OCI-LY3 (cell line): ENCODE measurements at regions not wholly inside any gene's neighbourhood (a gene's known extent, or its start where the extent isn't known, plus 50 kb on each side); places are given as distances from the start of the nearest gene placed in this dataset.

Source experiments
- H2AFZ ChIP-seq: fragments of 200-600, 300-600 bp; shearing (Covaris generic); 2 replicates; pipeline ENCODE4 v1.6.0; 2014; ENCODE audit warnings: antibody characterized with exemption, low read depth, low read length
- H3K27ac ChIP-seq: fragments of 200-600, 300-600 bp; sonication (generic); 2 replicates; pipeline ENCODE4 v1.5.1; 2014; ENCODE audit warnings: mild to moderate bottlenecking, low read length, moderate library complexity, mixed read lengths
- H3K27me3 ChIP-seq: fragments of 200-600, 300-600 bp; sonication (generic); 2 replicates; pipeline ENCODE4 v1.6.1; 2014; ENCODE audit warnings: low read depth, low read length, mixed read lengths
- H3K36me3 ChIP-seq: fragments of 200-600, 300-600 bp; sonication (generic); replicated peaks from 2 replicates; pipeline ENCODE3; 2014; ENCODE audit warnings: low read depth, low read length, mixed read lengths
- H3K4me1 ChIP-seq: fragments of 300-600, 200-600 bp; sonication (generic); 2 replicates; pipeline ENCODE4 v1.6.1; 2014; ENCODE audit warnings: low read length, mixed read lengths
- H3K4me2 ChIP-seq: fragments of 200-600, 300-600 bp; sonication (generic); 2 replicates; pipeline ENCODE4 v1.6.1; 2014; ENCODE audit warnings: low read length, mixed read lengths
- H3K4me3 ChIP-seq: fragments of 300-600, 200-600 bp; sonication (generic); 2 replicates; pipeline ENCODE4 v1.5.1; 2014; ENCODE audit warnings: antibody characterized with exemption, mild to moderate bottlenecking, low read length, moderate library complexity
- H3K79me2 ChIP-seq: fragments of 300-600, 200-600 bp; shearing (Covaris generic); 2 replicates; pipeline ENCODE4 v1.6.1; 2014; ENCODE audit warnings: mild to moderate bottlenecking, low read length, mixed read lengths
- H3K9ac ChIP-seq: fragments of 300-600, 200-600 bp; shearing (Covaris generic); 2 replicates; pipeline ENCODE4 v1.6.0; 2014; ENCODE audit warnings: mild to moderate bottlenecking, low read length, moderate library complexity
- H3K9me3 ChIP-seq: fragments of 200-600, 300-600 bp; shearing (Covaris generic); 2 replicates; pipeline ENCODE4 v1.6.1; 2014; ENCODE audit warnings: low read length, mixed read lengths; ENCODE audit not compliant: insufficient read depth
- H4K20me1 ChIP-seq: fragments of 200-600, 300-600 bp; sonication (generic); 2 replicates; pipeline ENCODE4 v1.6.1; 2016; ENCODE audit warnings: low read length, mixed read lengths; ENCODE audit not compliant: insufficient read depth
- EZH2phosphoT487 ChIP-seq: fragments of 200-600 bp; shearing (Covaris generic); IDR thresholded peaks from 2 replicates; pipeline ENCODE4 v1.6.1; 2018; ENCODE audit warnings: antibody characterized with exemption, mixed run types, low read depth
- TF ChIP-seq, protein P1 (sequence below): fragments of 200-600, 300-600 bp; sonication (generic); IDR thresholded peaks from 2 replicates; pipeline ENCODE4 v1.5.1; 2014; ENCODE audit warnings: antibody characterized with exemption, low read length, low read depth

GRCh38 chr3:43883729-43884396 lies 193.1 kb downstream of the ABHD5 start:
- Histone ChIP-seq H3K4me1 (peaks cover 15% of the 10 kb centered on the region), H3K36me3 (no peaks in the 10 kb centered on the region), H3K79me2 (no peaks in the 10 kb centered on the region), H3K27me3 (peaks cover 9% of the 10 kb centered on the region; the same call in 1 of the 2 replicates), H2AFZ (no peak overlapping the region), H3K4me3 (no peak overlapping the region), H3K9me3 (no peaks in the 10 kb centered on the region), H3K27ac (no peak overlapping the region), H4K20me1 (no peaks in the 10 kb centered on the region), H3K4me2 (no peak overlapping the region), H3K9ac (no peak overlapping the region)
- no peak for TF ChIP-seq EZH2phosphoT487
- TF ChIP-seq, protein P1, sequence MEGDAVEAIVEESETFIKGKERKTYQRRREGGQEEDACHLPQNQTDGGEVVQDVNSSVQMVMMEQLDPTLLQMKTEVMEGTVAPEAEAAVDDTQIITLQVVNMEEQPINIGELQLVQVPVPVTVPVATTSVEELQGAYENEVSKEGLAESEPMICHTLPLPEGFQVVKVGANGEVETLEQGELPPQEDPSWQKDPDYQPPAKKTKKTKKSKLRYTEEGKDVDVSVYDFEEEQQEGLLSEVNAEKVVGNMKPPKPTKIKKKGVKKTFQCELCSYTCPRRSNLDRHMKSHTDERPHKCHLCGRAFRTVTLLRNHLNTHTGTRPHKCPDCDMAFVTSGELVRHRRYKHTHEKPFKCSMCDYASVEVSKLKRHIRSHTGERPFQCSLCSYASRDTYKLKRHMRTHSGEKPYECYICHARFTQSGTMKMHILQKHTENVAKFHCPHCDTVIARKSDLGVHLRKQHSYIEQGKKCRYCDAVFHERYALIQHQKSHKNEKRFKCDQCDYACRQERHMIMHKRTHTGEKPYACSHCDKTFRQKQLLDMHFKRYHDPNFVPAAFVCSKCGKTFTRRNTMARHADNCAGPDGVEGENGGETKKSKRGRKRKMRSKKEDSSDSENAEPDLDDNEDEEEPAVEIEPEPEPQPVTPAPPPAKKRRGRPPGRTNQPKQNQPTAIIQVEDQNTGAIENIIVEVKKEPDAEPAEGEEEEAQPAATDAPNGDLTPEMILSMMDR = no peak

- Histone ChIP-seq H3K27ac (no peak overlapping the region), H3K4me2 (no peak overlapping the region)
Observed at GRCh38 chr3:43884581-43884980, 193.8 kb downstream of the ABHD5 start.

GRCh38 chr3:43885908-43886618 lies 195.3 kb downstream of the ABHD5 start:
- no peaks in the 10 kb centered on the region for H3K79me2 ChIP-seq
- TF ChIP-seq, protein P1 = no peak
- no peak for TF ChIP-seq EZH2phosphoT487
- no peak overlapping the region for H3K4me2 ChIP-seq
- H3K4me3 ChIP-seq = no peak overlapping the region
- no peak overlapping the region for H3K9ac ChIP-seq
- H3K36me3 ChIP-seq = no peaks in the 10 kb centered on the region
- no peaks in the 10 kb centered on the region for H4K20me1 ChIP-seq
- H3K9me3 ChIP-seq = no peaks in the 10 kb centered on the region
- H3K4me1 ChIP-seq = peaks cover 2% of the 10 kb centered on the region; the same call in 1 of the 2 replicates
- H2AFZ ChIP-seq = no peak overlapping the region
- H3K27ac ChIP-seq = no peak overlapping the region
- peaks cover 5% of the 10 kb centered on the region; the same call in 1 of the 2 replicates for H3K27me3 ChIP-seq

More at GRCh38 chr3:43884581-43884980, 193.8 kb downstream of the ABHD5 start:
- H3K36me3 ChIP-seq = no peaks in the 10 kb centered on the region
- TF ChIP-seq, protein P1 = no peak
- TF ChIP-seq EZH2phosphoT487 = no peak
- H2AFZ ChIP-seq = no peak overlapping the region
- no peak overlapping the region for H3K4me3 ChIP-seq
- peaks cover 9% of the 10 kb centered on the region; the same call in 1 of the 2 replicates for H3K27me3 ChIP-seq
- no peaks in the 10 kb centered on the region for H3K9me3 ChIP-seq
- peaks cover 8% of the 10 kb centered on the region; the same call in 1 of the 2 replicates for H3K4me1 ChIP-seq
- H4K20me1 ChIP-seq = no peaks in the 10 kb centered on the region
- no peaks in the 10 kb centered on the region for H3K79me2 ChIP-seq
- H3K9ac ChIP-seq = no peak overlapping the region

DNA sequence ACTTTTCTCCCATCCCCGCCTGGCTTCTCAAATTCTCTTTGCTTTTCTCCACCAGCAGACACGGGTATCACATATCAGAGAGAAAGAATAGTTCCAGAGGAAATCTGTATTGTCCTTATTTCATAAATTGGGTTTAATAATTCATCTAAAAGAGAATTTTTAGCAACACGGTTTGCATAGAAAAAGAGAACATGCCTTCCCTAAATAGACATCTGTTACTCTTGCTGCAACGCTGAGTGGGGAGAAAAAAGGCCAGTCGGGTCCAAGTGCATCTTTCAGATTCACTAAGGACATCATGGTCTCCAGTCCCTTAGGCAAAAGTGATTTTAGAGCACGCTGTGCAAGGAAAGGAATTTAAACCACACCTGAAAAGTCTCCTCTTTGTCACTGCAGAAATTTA lies 201.3 kb downstream of the ABHD5 start:
- H3K4me1 ChIP-seq = peaks cover 29% of the 10 kb centered on the region
- H2AFZ ChIP-seq = no peak overlapping the region
- no peaks in the 10 kb centered on the region for H3K79me2 ChIP-seq
- TF ChIP-seq, protein P1 = no peak
- no peak for TF ChIP-seq EZH2phosphoT487
- no peaks in the 10 kb centered on the region for H4K20me1 ChIP-seq
- no peaks in the 10 kb centered on the region; the same call in 1 of the 2 replicates for H3K9me3 ChIP-seq
- H3K27me3 ChIP-seq = peaks cover 5% of the 10 kb centered on the region; the same call in 1 of the 2 replicates
- H3K4me3 ChIP-seq = peak overlapping the region; percentile 76
- H3K4me2 ChIP-seq = peak overlapping the region; percentile 86
- peak overlapping the region; percentile 73; the same call in 1 of the 2 replicates for H3K9ac ChIP-seq
- H3K27ac ChIP-seq = peak overlapping the region; percentile 56
- H3K36me3 ChIP-seq = no peaks in the 10 kb centered on the region
